ENCODE measurements at regions not wholly inside any gene's neighbourhood (a gene's known extent, or its start where the extent isn't known, plus 50 kb on each side); places are given as distances from the start of the nearest gene placed in this dataset.

GRCh38 chr4:53865054-53865453, 199.4 kb downstream of the CHIC2 start:
- Histone ChIP-seq H3K36me3 (ENCODE audit: control insufficient read depth in 2 of 2, insufficient read depth in 1 of 2, low read length in 2 of 2) (no peaks in the 10 kb centered on the region), H3K27ac (ENCODE audit: extremely low read depth, low read depth, low read length) (no peak overlapping the region), H3K4me3 (ENCODE audit: low read depth, low read length) (no peak overlapping the region), H3K4me1 (ENCODE audit: control insufficient read depth, insufficient read depth, low read length) (no peaks in the 10 kb centered on the region), H3K9me3 (ENCODE audit: control insufficient read depth, insufficient read depth, low read depth, low read length) (no peaks in the 10 kb centered on the region)
- ChIA-PET POLR2A (no interaction called here), CTCF (no interaction called here)
- TF ChIP-seq ZNF132 (tag by site-specific recombination; IDR thresholded peaks at IDR 0.05; ENCODE audit: borderline replicate concordance) (no peak), ZFP41 (tag by site-specific recombination; IDR thresholded peaks at IDR 0.05; ENCODE audit: borderline replicate concordance) (no peak), ZNF155 (tag by site-specific recombination; IDR thresholded peaks at IDR 0.05) (no peak), ZNF19 (tag by site-specific recombination; IDR thresholded peaks at IDR 0.05; ENCODE audit: low read depth) (no peak), ZNF558 (tag by site-specific recombination; IDR thresholded peaks at IDR 0.05) (no peak), KLF17 (tag by site-specific recombination; IDR thresholded peaks at IDR 0.05) (no peak), ZNF324 (tag by site-specific recombination; IDR thresholded peaks at IDR 0.05) (no peak), ZFHX2 (tag by site-specific recombination; conservative IDR thresholded peaks at IDR 0.05) (no peak), ZNF768 (tag by site-specific recombination; IDR thresholded peaks at IDR 0.05) (no peak), ZNF302 (tag by site-specific recombination; IDR thresholded peaks at IDR 0.05; ENCODE audit: low read depth) (no peak), ZNF792 (tag by site-specific recombination; IDR thresholded peaks at IDR 0.05) (no peak), SETDB1 (IDR thresholded peaks at IDR 0.05; ENCODE audit: insufficient read length, low read length) (no peak), ZFP69B (tag by site-specific recombination; IDR thresholded peaks at IDR 0.05) (no peak), ZNF211 (tag by site-specific recombination; IDR thresholded peaks at IDR 0.05; ENCODE audit: low read depth) (no peak), SCRT2 (tag by site-specific recombination; IDR thresholded peaks at IDR 0.05) (no peak), ZBTB11 (tag by site-specific recombination; conservative IDR thresholded peaks at IDR 0.05; ENCODE audit: low read depth) (no peak), ZBTB26 (tag by site-specific recombination; optimal IDR thresholded peaks at IDR 0.05) (no peak)
- TF ChIP-seq, protein P1, sequence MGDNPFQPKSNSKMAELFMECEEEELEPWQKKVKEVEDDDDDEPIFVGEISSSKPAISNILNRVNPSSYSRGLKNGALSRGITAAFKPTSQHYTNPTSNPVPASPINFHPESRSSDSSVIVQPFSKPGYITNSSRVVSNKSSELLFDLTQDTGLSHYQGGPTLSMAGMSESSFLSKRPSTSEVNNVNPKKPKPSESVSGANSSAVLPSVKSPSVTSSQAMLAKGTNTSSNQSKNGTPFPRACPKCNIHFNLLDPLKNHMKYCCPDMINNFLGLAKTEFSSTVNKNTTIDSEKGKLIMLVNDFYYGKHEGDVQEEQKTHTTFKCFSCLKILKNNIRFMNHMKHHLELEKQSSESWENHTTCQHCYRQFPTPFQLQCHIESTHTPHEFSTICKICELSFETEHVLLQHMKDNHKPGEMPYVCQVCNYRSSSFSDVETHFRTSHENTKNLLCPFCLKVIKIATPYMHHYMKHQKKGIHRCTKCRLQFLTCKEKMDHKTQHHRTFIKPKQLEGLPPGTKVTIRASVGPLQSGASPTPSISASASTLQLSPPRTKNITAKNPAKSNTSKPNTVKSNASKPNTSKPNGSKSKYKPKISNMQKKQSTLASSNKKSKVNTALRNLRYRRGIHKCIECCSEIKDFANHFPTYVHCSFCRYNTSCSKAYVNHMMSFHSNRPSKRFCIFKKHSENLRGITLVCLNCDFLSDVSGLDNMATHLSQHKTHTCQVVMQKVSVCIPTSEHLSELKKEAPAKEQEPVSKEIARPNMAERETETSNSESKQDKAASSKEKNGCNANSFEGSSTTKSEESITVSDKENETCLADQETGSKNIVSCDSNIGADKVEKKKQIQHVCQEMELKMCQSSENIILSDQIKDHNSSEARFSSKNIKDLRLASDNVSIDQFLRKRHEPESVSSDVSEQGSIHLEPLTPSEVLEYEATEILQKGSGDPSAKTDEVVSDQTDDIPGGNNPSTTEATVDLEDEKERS (tag by site-specific recombination; IDR thresholded peaks at IDR 0.05) = no peak
- TF ChIP-seq, protein P2, sequence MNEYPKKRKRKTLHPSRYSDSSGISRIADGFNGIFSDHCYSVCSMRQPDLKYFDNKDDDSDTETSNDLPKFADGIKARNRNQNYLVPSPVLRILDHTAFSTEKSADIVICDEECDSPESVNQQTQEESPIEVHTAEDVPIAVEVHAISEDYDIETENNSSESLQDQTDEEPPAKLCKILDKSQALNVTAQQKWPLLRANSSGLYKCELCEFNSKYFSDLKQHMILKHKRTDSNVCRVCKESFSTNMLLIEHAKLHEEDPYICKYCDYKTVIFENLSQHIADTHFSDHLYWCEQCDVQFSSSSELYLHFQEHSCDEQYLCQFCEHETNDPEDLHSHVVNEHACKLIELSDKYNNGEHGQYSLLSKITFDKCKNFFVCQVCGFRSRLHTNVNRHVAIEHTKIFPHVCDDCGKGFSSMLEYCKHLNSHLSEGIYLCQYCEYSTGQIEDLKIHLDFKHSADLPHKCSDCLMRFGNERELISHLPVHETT (tag by site-specific recombination; IDR thresholded peaks at IDR 0.05) = no peak
- TF ChIP-seq, protein P3, sequence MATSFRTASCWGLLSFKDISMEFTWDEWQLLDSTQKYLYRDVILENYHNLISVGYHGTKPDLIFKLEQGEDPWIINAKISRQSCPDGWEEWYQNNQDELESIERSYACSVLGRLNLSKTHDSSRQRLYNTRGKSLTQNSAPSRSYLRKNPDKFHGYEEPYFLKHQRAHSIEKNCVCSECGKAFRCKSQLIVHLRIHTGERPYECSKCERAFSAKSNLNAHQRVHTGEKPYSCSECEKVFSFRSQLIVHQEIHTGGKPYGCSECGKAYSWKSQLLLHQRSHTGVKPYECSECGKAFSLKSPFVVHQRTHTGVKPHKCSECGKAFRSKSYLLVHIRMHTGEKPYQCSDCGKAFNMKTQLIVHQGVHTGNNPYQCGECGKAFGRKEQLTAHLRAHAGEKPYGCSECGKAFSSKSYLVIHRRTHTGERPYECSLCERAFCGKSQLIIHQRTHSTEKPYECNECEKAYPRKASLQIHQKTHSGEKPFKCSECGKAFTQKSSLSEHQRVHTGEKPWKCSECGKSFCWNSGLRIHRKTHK (tag by site-specific recombination; IDR thresholded peaks at IDR 0.05) = no peak
